Stomach (tissue), 8 donors: ENCODE measurements at regions not wholly inside any gene's neighbourhood (a gene's known extent, or its start where the extent isn't known, plus 50 kb on each side); places are given as distances from the start of the nearest gene placed in this dataset.

Experiments used
- DNase-seq, 2 donors: peaks; one replicate each; pipeline versions ENCODE4 v3.0.0 to v3.0.0-alpha.2; 2013 to 2019
- H3K27ac ChIP-seq, 5 donors: fragments of 200-600 bp in 4 of 5; sonication (generic) in 4 of 5; one replicate each; pipeline ENCODE4 v1.5.1; 2013 to 2019; ENCODE audit warnings: mild to moderate bottlenecking in 1 of 5, moderate library complexity in 1 of 5
- H3K27me3 ChIP-seq, 3 donors: fragments of 200-600 bp; sonication (generic); one replicate each; pipeline ENCODE4 v1.5.1; 2017 to 2019; ENCODE audit warnings: mixed run types in 1 of 3
- H3K36me3 ChIP-seq, 4 donors: fragments of 200-600 bp; sonication (generic); 1 replicate in 3 of 4; 2 replicates in 1 of 4; pipeline ENCODE4 v1.5.1; 2016 to 2019
- H3K4me1 ChIP-seq, 4 donors: fragments of 200-600 bp; sonication (generic); one replicate each; pipeline ENCODE4 v1.5.1; 2016 to 2019
- H3K4me3 ChIP-seq, 4 donors: fragments of 200-600 bp; sonication (generic) in 3 of 4; one replicate each; pipeline ENCODE4 v1.5.1; 2016 to 2019; ENCODE audit warnings: mild to moderate bottlenecking in 1 of 4
- H3K9me3 ChIP-seq, 4 donors: fragments of 200-600 bp; sonication (generic); one replicate each; pipeline ENCODE4 v1.5.1; 2016 to 2019
- EP300 ChIP-seq: sonication (generic); formaldehyde crosslinking; IDR thresholded peaks from one replicate; pipeline ENCODE4 v1.6.1; 2017; ENCODE audit warnings: antibody characterized with exemption
- POLR2A ChIP-seq, 4 donors: fragments of 450-650 bp; IDR thresholded peaks; one replicate each; pipeline ENCODE4 v1.6.1; 2016; ENCODE audit warnings: antibody characterized with exemption in 4 of 4, control low read depth in 2 of 4, mild to moderate bottlenecking in 1 of 4, moderate library complexity in 1 of 4
- POLR2AphosphoS5 ChIP-seq, 3 donors: sonication (generic); formaldehyde crosslinking; IDR thresholded peaks; one replicate each; pipeline ENCODE4 v1.6.1; 2016; ENCODE audit warnings: antibody characterized with exemption in 3 of 3
- WGBS, 5 donors: extraction: QIAGEN DNeasy Blood & Tissue Kit in 3 of 5; methylation state at CpG; one replicate each; pipeline versions ENCODE4 v1.1.5 to v1.1.7; 2013 to 2018; 5-methylcytosine and 5-hydroxymethylcytosine counted together
- intact Hi-C: fragments of 100-400 bp; cut with DNase I; formaldehyde crosslinking; loops from one replicate; pipeline ENCODE4 v1.15.1; 2023; ENCODE audit warnings: low total_unique reads
- TF ChIP-seq, protein P1 (sequence below), 7 experiments: fragments of 450-650 bp in 4 of 7; fragments of 200-600 bp in 3 of 7; sonication (generic) in 3 of 7; IDR thresholded peaks; one replicate each; pipeline ENCODE4 v1.5.1; 2016 to 2019; ENCODE audit warnings: antibody characterized with exemption in 7 of 7, control low read depth in 2 of 7, mild to moderate bottlenecking in 1 of 7
- donor health status: healthy with polysubstance abuse.
- donor health status: Bipolar disorder and iron deficiency.
- donor health status: healthy.

DNA sequence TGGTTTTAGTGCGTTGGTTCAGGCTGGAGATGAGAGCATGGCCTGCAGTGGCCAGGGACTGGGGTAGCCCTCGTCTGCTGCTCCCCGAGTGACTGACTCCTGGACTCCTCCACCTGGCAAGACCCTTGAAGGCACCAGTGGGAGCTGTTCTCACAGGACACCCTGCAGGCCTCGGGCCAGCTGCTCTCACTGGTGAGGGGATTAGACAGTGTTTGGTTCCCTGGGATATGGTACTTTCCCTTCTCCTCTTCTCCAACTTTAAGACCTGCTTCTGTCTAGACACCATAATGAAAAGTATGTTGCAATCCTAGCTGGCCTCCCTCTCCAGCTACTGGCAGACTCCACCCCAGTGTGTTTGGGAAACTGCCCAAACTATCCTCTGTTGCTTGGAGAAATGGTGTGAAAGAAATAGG lies 168.8 kb upstream of the CADM1 start:
- Histone ChIP-seq H3K27ac (no peak overlapping the region), H3K36me3 (no peaks in the 10 kb centered on the region), H3K4me1 (peaks cover 0 to 8% (median 3%) of the 10 kb centered on the region in 4 donors), H3K4me3 (no peak overlapping the region), H3K9me3 (no peaks in the 10 kb centered on the region), H3K27me3 (peaks cover 0 to 8% (median 0%) of the 10 kb centered on the region in 3 donors)
- DNase-seq, result peak in 1 of 2 donors; percentile 41
- TF ChIP-seq, protein P1, sequence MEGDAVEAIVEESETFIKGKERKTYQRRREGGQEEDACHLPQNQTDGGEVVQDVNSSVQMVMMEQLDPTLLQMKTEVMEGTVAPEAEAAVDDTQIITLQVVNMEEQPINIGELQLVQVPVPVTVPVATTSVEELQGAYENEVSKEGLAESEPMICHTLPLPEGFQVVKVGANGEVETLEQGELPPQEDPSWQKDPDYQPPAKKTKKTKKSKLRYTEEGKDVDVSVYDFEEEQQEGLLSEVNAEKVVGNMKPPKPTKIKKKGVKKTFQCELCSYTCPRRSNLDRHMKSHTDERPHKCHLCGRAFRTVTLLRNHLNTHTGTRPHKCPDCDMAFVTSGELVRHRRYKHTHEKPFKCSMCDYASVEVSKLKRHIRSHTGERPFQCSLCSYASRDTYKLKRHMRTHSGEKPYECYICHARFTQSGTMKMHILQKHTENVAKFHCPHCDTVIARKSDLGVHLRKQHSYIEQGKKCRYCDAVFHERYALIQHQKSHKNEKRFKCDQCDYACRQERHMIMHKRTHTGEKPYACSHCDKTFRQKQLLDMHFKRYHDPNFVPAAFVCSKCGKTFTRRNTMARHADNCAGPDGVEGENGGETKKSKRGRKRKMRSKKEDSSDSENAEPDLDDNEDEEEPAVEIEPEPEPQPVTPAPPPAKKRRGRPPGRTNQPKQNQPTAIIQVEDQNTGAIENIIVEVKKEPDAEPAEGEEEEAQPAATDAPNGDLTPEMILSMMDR (IDR thresholded peaks at IDR 0.05), result no peak
- TF ChIP-seq POLR2AphosphoS5 (IDR thresholded peaks at IDR 0.05), result peak in 2 of 3 donors; percentile 24
- 72 to 85% (median 73%) methylated on average over 4 of the region's 4 CpGs for WGBS, 5 donors
- intact Hi-C loops, result no loop called here

DNA sequence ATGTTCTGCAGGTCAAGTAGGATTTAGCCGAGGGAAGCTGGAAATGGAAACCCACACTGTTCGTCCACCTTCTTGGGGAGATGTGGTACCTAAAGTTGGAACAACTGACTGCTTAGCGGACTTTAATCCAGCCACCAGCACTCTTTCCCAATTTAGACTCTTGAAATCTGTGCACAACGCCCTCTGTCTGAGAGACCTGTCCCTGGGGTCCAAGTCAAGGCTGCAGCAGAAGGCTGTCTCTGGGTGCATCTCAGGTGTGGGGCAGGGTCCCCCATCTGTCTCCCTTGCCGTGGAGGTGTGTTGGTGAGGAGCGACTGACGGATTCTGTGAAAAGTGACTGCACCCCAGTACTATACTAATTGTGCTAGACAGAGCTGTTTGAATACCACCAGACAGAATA lies 168.2 kb upstream of the CADM1 start:
- intact Hi-C loops, result no loop called here
- DNase-seq, result no peak
- Histone ChIP-seq H3K27ac (no peak overlapping the region), H3K4me3 (no peak overlapping the region), H3K4me1 (peaks cover 0 to 8% (median 3%) of the 10 kb centered on the region in 4 donors), H3K9me3 (no peaks in the 10 kb centered on the region), H3K36me3 (no peaks in the 10 kb centered on the region), H3K27me3 (peaks cover 0 to 8% (median 0%) of the 10 kb centered on the region in 3 donors)
- 86 to 93% (median 89%) methylated on average over 7 of the region's 7 CpGs for WGBS, 5 donors
- no peak for TF ChIP-seq EP300
- TF ChIP-seq POLR2AphosphoS5 (IDR thresholded peaks at IDR 0.05), result no peak
- TF ChIP-seq POLR2A (IDR thresholded peaks at IDR 0.05), result no peak
- TF ChIP-seq, protein P1 (IDR thresholded peaks at IDR 0.05), result no peak

DNA sequence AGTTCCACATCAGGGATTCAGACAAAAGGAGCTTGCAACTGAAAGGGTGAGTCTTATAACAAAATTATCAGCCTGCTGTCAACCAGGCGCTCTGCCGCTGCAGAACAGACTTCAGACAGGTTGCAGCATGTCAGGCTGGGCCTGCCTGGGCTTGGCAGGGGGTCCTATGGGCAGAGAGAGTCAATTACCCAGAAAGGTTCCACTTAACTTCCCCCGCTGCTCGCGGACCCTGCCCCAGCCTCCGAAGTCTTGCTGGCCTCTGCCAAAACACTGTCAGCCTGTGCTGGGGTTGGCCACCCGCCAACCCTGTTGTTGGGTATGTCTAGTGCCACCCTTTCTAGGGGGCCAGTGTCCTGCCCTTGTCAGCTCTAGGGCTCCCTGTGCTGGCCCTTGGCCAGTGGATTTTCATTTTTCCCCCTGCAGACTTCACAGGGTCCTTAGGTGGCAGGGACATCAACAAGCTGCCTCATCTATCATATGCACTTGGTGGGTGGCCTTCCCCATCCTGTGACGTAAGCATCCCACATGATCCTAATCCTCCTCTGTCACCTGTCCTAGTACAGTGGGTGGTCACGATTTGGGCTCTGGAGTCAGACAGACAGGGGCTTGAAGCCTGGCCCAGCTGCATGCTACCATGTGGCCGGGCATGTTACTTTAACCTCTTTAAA lies 166.5 kb upstream of the CADM1 start:
- DNase-seq, result no peak
- peaks cover 0 to 8% (median 0%) of the 10 kb centered on the region in 3 donors for H3K27me3 ChIP-seq
- peaks cover 0 to 8% (median 3%) of the 10 kb centered on the region in 4 donors for H3K4me1 ChIP-seq
- H3K4me3 ChIP-seq, result no peak overlapping the region
- intact Hi-C loops, result no loop called here
- H3K27ac ChIP-seq, result no peak overlapping the region
- TF ChIP-seq EP300, result no peak
- H3K36me3 ChIP-seq, result no peaks in the 10 kb centered on the region
- no peaks in the 10 kb centered on the region for H3K9me3 ChIP-seq
- WGBS, 5 donors, result 71 to 88% (median 82%) methylated on average over 10 of the region's 10 CpGs

DNA sequence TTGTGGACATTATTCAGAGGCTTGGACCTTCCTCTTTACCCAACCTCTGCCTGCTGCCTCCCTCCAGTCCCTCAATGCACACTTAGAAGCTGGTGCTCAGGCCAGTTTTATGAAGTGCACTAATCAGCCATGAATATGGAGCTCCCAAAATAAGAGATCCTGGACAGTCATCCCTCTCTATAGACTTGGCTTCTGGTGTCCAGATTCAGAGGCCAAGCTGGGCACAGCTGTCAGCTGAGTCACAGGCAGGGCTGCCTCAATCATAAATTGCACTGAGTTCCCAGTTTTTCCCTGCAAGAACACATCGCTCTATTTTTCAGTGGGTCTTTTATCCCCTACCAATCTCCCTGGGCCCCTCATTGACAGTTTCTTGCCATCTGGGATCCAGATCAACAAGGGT lies 161.7 kb upstream of the CADM1 start:
- Histone ChIP-seq H3K4me3 (no peak overlapping the region), H3K27ac (no peak overlapping the region), H3K9me3 (no peaks in the 10 kb centered on the region), H3K36me3 (no peaks in the 10 kb centered on the region), H3K4me1 (no peaks in the 10 kb centered on the region), H3K27me3 (peaks cover 0 to 24% (median 0%) of the 10 kb centered on the region in 3 donors)
- TF ChIP-seq POLR2AphosphoS5 (IDR thresholded peaks at IDR 0.05) (no peak), POLR2A (IDR thresholded peaks at IDR 0.05) (no peak), EP300 (no peak)
- TF ChIP-seq, protein P1 (IDR thresholded peaks at IDR 0.05), result no peak
- 76 to 92% (median 81%) methylated on average over 1 of the region's 1 CpG for whole genome bisulfite sequencing, 5 donors
- intact Hi-C loops, result no loop called here
- DNase-seq, result no peak

DNA sequence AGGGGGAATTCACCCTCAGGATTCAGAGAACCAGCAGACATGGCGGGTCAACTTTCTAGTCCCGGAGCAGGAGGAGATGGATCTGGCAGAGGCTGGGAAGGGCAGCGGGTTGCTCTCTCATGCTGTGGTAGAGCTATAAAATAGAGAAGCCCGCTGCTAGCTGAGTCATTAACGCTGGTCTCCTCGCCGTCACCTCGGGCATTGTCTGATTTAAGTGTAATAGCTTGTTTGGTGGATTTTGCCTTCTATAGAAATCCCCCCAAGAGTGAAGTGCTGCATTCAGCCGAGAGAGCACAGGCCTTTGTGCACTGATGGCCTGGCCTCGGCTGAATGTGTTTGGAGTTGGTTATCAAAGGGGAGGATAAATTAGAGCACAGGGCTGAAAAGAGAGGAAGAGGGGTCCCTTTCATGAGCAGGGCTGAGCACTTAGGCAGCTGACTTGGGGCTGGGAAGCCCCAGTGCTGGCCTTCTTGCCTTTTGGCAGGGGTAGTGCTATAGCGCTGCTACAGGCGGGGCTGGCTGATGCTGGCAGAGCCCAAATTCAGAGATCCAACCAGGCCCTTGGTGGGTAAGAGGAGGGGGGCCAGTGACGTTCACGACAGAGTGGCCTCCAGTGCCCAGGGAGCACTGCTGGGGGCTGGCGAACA lies 161.1 kb upstream of the CADM1 start:
- 79 to 84% (median 81%) methylated on average over 14 to 15 of the region's 15 CpGs for WGBS, 5 donors
- H3K27ac ChIP-seq, result no peak overlapping the region
- H3K36me3 ChIP-seq, result no peaks in the 10 kb centered on the region
- H3K9me3 ChIP-seq, result no peaks in the 10 kb centered on the region
- intact Hi-C loops, result no loop called here
- H3K4me1 ChIP-seq, result peaks cover 0 to 2% (median 1%) of the 10 kb centered on the region in 4 donors
- no peak for TF ChIP-seq POLR2AphosphoS5 (IDR thresholded peaks at IDR 0.05)
- TF ChIP-seq, protein P1 (IDR thresholded peaks at IDR 0.05), result no peak
- TF ChIP-seq POLR2A (IDR thresholded peaks at IDR 0.05), result no peak
- no peak for TF ChIP-seq EP300
- H3K4me3 ChIP-seq, result no peak overlapping the region
- no peak for DNase-seq
- peaks cover 0 to 24% (median 6%) of the 10 kb centered on the region in 3 donors for H3K27me3 ChIP-seq
